ENCODE measurements at regions not wholly inside any gene's neighbourhood (a gene's known extent, or its start where the extent isn't known, plus 50 kb on each side); places are given as distances from the start of the nearest gene placed in this dataset.

- no peaks in the 10 kb centered on the region for H3K4me1 ChIP-seq (ENCODE audit: insufficient read depth, low read length, poor library complexity, severe bottlenecking)
- H3K79me2 ChIP-seq (ENCODE audit: insufficient read depth, low read depth, low read length) = no peaks in the 10 kb centered on the region
- H3K36me3 ChIP-seq (ENCODE audit: insufficient read depth, low read length) = no peaks in the 10 kb centered on the region
- CTCF ChIA-PET (ENCODE audit: unreplicated experiment) = no interaction called here
- no TSS peak for BruUV-seq (replicated peaks)
- intact Hi-C loops (cut with micrococcal nuclease; ENCODE audit: unreplicated experiment) = no loop called here
- no peaks in the 10 kb centered on the region for H4K20me1 ChIP-seq (ENCODE audit: insufficient read depth, low read length)
- TF ChIP-seq EZH2phosphoT487 (IDR thresholded peaks at IDR 0.05; ENCODE audit: borderline replicate concordance, low read depth, low read length) = no peak
- no peak for TF ChIP-seq CTCF (conservative IDR thresholded peaks at IDR 0.05; ENCODE audit: low read length)
- H3K4me3 ChIP-seq (ENCODE audit: low read depth, low read length, poor library complexity, severe bottlenecking) = no peak overlapping the region
- no peaks in the 10 kb centered on the region for H3K9me3 ChIP-seq (ENCODE audit: low read length)
- DNase-seq (ENCODE audit: low spot score) = no peak
- H3K27ac ChIP-seq (ENCODE audit: low read depth, low read length, poor library complexity, severe bottlenecking) = no peak overlapping the region
- POLR2A ChIA-PET = no interaction called here
- H2AFZ ChIP-seq (ENCODE audit: low read length) = no peak overlapping the region
- no peak overlapping the region for H3K4me2 ChIP-seq (ENCODE audit: low read length)
- no peaks in the 10 kb centered on the region for H3K9me2 ChIP-seq (ENCODE audit: insufficient read depth, low read length)
Measured at GRCh38 chr6:82419132-82419581, 55.5 kb downstream of the TPBG start.

- intact Hi-C loops (cut with micrococcal nuclease; ENCODE audit: unreplicated experiment) = no loop called here
- Histone ChIP-seq H3K36me3 (ENCODE audit: insufficient read depth, low read length) (no peaks in the 10 kb centered on the region), H3K79me2 (ENCODE audit: insufficient read depth, low read depth, low read length) (no peaks in the 10 kb centered on the region), H3K4me2 (ENCODE audit: low read length) (no peak overlapping the region), H4K20me1 (ENCODE audit: insufficient read depth, low read length) (no peaks in the 10 kb centered on the region), H3K9me2 (ENCODE audit: insufficient read depth, low read length) (no peaks in the 10 kb centered on the region), H3K4me3 (ENCODE audit: low read depth, low read length, poor library complexity, severe bottlenecking) (no peak overlapping the region), H3K4me1 (ENCODE audit: insufficient read depth, low read length, poor library complexity, severe bottlenecking) (no peaks in the 10 kb centered on the region), H3K27ac (ENCODE audit: low read depth, low read length, poor library complexity, severe bottlenecking) (no peak overlapping the region), H2AFZ (ENCODE audit: low read length) (no peak overlapping the region), H3K9me3 (ENCODE audit: low read length) (no peaks in the 10 kb centered on the region)
- no peak for TF ChIP-seq CTCF (conservative IDR thresholded peaks at IDR 0.05; ENCODE audit: low read length)
- no peak for TF ChIP-seq EZH2phosphoT487 (IDR thresholded peaks at IDR 0.05; ENCODE audit: borderline replicate concordance, low read depth, low read length)
- CTCF ChIA-PET (ENCODE audit: unreplicated experiment) = no interaction called here
- DNase-seq (ENCODE audit: low spot score) = no peak
- POLR2A ChIA-PET = no interaction called here
- no TSS peak for BruUV-seq (replicated peaks)
Measured at GRCh38 chr6:82419859-82420258, 56.2 kb downstream of the TPBG start.

- Histone ChIP-seq H3K4me3 (ENCODE audit: low read depth, low read length, poor library complexity, severe bottlenecking) (no peak overlapping the region), H4K20me1 (ENCODE audit: insufficient read depth, low read length) (no peaks in the 10 kb centered on the region), H3K9me3 (ENCODE audit: low read length) (no peaks in the 10 kb centered on the region), H3K36me3 (ENCODE audit: insufficient read depth, low read length) (no peaks in the 10 kb centered on the region), H3K4me2 (ENCODE audit: low read length) (no peak overlapping the region), H3K9me2 (ENCODE audit: insufficient read depth, low read length) (no peaks in the 10 kb centered on the region), H2AFZ (ENCODE audit: low read length) (no peak overlapping the region), H3K79me2 (ENCODE audit: insufficient read depth, low read depth, low read length) (no peaks in the 10 kb centered on the region), H3K4me1 (ENCODE audit: insufficient read depth, low read length, poor library complexity, severe bottlenecking) (no peaks in the 10 kb centered on the region), H3K27ac (ENCODE audit: low read depth, low read length, poor library complexity, severe bottlenecking) (no peak overlapping the region)
- DNase-seq (ENCODE audit: low spot score) = no peak
- BruUV-seq (replicated peaks) = no TSS peak
- POLR2A ChIA-PET = no interaction called here
- CTCF ChIA-PET (ENCODE audit: unreplicated experiment) = no interaction called here
- intact Hi-C loops (cut with micrococcal nuclease; ENCODE audit: unreplicated experiment) = no loop called here
- TF ChIP-seq CTCF (conservative IDR thresholded peaks at IDR 0.05; ENCODE audit: low read length) (no peak), EZH2phosphoT487 (IDR thresholded peaks at IDR 0.05; ENCODE audit: borderline replicate concordance, low read depth, low read length) (no peak)
Measured at GRCh38 chr6:82430611-82431010, 67.0 kb downstream of the TPBG start.
